GM23248 (cell line): ENCODE measurements at regions not wholly inside any gene's neighbourhood (a gene's known extent, or its start where the extent isn't known, plus 50 kb on each side); places are given as distances from the start of the nearest gene placed in this dataset.

Source experiments
- EZH2 ChIP-seq: fragments of 200-600 bp; sonication (generic); IDR thresholded peaks from 2 replicates; pipeline ENCODE4 v1.6.1; 2018; ENCODE audit warnings: antibody characterized with exemption, mild to moderate bottlenecking; ENCODE audit not compliant: insufficient read depth, poor library complexity, severe bottlenecking
- EZH2phosphoT487 ChIP-seq: fragments of 200-600 bp; sonication (generic); IDR thresholded peaks from 2 replicates; pipeline ENCODE4 v1.6.1; 2018; ENCODE audit warnings: antibody characterized with exemption, moderate library complexity, mild to moderate bottlenecking, low read depth; ENCODE audit not compliant: insufficient read depth

GRCh38 chr14:58805605-58806409 lies 168.0 kb downstream of the DACT1 start:
- TF ChIP-seq EZH2 (no peak), EZH2phosphoT487 (no peak)
